ENCODE measurements at regions not wholly inside any gene's neighbourhood (a gene's known extent, or its start where the extent isn't known, plus 50 kb on each side); places are given as distances from the start of the nearest gene placed in this dataset.

GRCh38 chr3:102605153-102605552, 170.3 kb downstream of the ZPLD1 start:
- peak; percentile 80 for ATAC-seq

DNA sequence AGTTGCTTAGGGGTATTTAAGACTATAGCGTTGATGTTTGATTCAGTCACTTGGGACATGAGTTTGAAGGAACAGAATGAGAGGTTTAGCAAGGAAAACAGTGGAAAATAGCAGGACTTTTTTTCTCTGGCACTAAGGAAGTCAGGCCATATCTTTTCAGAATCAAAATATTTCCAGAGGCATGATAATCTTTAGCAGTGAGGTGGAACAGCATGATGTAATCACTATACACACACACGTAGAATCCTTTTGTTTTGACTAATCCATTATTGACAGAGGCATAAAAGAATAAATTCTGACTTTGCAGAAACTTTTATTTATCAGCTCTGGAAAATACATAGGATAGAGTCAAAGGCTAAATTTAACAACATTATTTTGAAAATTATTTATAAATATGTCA, 174.1 kb downstream of the ZPLD1 start:
- no peak for ATAC-seq

GRCh38 chr3:102614021-102614569, 179.3 kb downstream of the ZPLD1 start:
- ATAC-seq: no peak

DNA sequence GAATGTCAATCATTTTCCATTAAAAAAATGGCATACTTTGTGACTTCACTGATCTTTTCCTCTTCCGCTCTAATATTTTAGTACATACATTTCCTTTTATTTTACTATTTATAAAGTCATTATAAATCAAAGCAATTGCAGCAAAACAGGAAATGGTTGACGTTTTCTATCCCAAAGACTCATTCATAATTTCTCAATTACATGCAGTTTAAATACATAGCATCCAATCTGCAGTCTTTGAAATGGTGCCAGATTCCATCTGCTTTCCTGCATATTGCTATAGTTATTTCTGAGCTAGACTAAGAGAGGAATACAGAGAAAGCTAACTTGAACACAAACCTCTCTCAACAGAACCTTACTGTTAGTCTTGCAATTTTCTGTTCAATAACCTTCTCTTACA, 179.8 kb downstream of the ZPLD1 start:
- no peak for ATAC-seq

- ATAC-seq: no peak
Measured at GRCh38 chr3:102617381-102617780, 182.6 kb downstream of the ZPLD1 start.

DNA sequence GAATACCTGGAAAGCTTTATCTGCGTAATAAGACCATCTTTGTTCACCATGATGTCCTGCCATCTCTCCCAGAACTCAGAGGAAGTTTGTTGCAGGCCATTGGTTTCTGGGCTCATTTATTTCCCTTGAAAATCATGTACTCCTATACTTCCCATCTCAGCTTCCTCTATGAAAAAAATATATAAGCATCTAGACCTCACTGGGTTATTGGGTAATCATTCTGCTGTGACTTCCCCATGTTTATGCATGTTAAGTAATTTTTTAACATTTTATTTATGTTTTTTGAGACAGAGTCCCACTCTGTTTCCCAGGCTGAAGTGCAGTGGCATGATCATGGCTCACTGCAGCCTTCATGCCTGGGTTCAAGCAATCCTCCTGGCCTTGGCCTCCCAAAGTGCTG, 184.5 kb downstream of the ZPLD1 start:
- ATAC-seq: no peak

DNA sequence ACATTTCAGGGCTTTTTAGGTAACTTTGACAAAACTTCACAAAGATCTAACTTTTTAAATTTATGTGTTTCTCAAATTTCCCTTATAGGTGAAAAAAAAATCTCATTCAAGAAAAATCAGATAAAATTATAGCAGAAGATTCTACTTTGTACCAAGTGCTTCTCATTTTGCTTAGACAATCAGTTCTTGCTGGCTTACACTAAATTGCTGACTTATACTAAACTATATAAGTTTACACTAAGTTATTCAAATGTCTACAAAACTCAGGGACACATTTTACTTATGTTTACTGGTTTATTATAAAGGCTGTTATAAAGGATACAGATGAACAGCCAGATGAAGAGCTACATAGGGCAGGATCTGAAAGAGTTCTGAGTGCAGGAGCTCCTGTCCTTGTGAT, 195.1 kb downstream of the ZPLD1 start:
- ATAC-seq: no peak

DNA sequence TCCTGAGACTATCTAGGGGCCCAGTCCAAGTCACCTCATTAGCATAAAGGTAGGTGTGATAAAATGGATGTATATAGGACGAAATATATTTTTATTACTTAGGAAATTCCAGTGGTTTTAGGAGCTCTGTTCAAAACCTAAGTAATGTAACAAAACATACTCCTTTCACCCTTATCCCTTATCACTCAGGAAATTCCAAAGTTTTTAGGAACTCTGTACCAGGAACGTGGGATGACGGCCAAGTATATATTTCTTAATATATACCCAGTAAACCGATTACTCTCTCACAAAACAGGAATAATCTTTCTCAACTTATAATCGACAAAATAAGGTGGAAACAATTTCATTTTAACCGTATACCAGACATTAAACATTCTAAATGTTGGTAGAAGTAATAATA, 195.7 kb downstream of the ZPLD1 start:
- ATAC-seq: no peak

DNA sequence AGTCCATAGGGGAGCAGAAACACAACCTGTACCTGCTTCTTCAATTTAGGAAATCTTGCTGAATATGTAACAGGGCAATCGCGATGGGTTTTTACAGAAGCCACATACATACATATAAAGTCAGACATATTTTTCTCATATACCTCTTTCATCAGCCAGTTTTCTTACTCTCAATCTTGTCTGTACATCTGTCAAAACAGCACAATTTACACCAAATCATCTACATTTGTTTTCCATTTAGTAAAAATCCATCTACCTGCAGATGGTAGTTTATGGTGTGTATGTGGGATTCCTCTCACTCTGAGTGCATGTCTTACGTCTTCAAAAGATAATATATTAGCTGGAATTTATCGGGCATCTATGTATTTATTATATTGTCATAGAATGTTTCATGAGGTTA, 208.7 kb downstream of the ZPLD1 start:
- no peak for ATAC-seq

- no peak for ATAC-seq
Measured at GRCh38 chr3:102646557-102646956, 211.7 kb downstream of the ZPLD1 start.

DNA sequence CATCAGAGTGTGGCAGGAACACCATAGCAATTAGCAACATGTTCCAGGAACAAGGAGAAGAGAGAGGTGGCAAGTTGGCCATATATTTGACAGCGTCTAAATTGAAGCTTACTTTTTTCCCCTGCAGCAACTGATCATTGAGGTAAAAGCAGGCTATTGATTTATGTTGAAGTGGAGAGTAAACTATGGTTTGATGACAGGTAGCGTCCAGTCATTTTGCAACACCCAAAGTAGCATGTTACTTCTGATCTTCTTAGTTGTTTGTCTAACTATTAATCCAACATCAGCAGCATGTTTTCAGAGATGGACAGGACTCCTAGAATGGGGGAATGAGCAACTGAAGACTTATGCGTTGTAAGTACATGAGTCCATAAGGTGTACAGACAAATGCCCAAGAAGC, 225.8 kb downstream of the ZPLD1 start:
- no peak for ATAC-seq

DNA sequence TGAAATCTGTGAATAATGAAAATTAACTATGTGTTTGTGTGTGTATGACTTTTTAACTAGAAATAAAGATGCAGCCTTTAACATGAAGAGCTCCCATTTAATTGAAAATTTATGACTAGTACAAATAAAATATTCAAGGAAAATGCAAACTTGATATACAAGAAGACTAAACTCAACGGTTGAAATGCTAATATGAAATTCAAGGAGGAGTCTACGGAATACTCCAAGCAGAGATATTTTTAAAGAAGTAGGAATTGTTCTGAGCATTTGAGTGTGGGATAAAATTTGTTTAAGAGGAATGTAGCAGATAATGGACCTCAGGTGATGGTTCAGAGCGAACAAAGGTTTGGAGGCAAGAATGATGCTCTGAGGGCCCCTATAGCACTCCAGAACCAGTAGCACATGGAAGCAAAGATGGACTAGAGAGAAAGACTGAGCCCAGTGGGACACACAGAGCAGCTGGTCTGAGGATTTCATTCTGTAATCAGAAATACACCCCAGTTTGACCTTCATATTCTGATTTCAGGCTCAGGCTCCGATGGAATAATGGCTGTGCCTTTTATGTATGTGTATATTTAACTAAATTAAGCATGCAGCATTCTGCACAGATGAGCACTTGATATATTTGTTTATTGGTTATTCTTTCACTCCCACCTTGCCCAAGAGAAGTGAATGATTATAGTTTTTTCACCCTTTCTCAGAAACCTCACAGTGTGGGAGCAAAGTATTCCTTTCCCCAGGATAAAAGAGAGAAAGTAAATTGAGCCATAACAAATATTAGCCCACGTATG, 227.1 kb downstream of the ZPLD1 start:
- ATAC-seq: no peak

GRCh38 chr3:102662498-102662772, 227.6 kb downstream of the ZPLD1 start:
- no peak for ATAC-seq

DNA sequence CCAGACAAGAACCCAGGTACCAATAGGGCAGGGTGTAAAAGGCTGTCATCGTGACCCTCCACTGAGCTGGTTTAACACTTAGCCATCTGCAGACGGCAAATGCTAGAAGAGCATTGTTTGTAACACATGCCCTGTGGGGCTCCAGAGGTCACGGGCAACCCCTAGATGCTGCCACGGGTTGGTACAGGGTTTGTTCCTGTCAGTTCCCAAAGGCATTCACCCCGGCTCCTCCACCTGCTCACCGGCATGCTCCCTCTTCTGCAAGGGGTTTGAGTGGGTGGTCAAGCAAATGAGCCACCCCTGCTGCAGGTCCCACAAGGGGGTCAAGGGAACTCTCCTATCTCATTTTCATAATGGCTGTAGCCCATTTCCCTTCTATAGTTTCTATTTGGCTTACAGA, 229.3 kb downstream of the ZPLD1 start:
- ATAC-seq: no peak

DNA sequence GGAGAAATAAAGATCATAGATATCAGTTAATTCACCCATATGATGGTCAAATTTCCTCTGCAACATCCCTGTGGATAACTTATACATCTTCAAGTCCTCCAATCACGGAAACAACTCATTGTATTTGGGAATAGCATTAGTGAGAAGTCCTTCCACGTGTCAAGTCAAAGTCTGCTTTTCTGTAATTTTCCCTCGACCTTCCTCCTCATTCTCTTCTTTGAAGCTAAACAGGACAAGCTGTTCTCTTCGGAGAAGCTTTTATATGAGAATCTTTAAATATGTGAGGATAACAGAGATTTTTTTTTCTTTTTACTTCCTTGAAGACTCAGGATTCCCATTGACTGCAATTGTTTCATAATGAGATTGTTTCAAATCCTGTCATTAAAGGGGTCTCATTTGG, 230.4 kb downstream of the ZPLD1 start:
- ATAC-seq: no peak

- no peak for ATAC-seq
Measured at GRCh38 chr3:102668247-102668646, 233.4 kb downstream of the ZPLD1 start.

GRCh38 chr3:102670986-102671385, 236.2 kb downstream of the ZPLD1 start:
- ATAC-seq: no peak

GRCh38 chr3:102672305-102672704, 237.5 kb downstream of the ZPLD1 start:
- no peak for ATAC-seq

- peak; percentile 50 for ATAC-seq
Measured at GRCh38 chr3:102673271-102674115, 238.7 kb downstream of the ZPLD1 start.

- ATAC-seq: no peak
Measured at GRCh38 chr3:102674284-102674683, 239.5 kb downstream of the ZPLD1 start.

DNA sequence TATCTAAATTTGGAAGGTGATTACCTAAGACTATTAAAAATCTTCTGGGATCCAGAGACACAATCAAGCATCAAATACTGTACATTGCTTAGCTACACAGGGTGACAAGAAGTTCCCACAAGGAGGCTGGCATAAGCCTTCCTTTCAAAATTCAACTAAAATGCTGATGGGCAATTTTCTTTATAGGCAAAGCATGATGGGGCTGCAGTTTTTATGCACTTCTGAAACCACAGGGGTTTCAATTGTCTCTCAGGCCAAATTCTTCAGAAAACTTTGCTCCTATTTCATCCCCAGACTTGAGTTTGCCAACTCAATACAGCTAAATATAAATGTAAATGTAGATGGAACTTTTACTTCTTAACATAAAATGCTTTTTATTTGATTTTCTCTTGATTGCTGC, 241.6 kb downstream of the ZPLD1 start:
- no peak for ATAC-seq

DNA sequence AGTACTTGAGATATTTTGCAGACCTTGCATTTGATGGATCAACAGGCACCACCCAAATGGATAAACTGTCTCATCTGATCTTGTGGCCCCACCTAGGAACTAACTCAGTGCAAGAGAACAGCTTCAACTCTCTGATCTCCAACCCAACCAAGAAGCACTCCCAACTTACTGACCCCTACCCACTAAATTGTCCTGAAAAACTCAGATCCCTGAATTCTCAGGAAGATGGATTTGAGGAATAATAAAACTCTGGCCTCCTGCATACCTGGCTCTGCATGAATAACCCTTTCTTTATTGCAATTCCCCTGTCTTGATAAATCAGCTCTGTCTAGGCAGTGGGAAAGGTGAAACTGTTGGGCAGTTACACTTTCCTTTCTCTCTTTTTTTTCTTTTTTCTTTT, 247.9 kb downstream of the ZPLD1 start:
- ATAC-seq: no peak

DNA sequence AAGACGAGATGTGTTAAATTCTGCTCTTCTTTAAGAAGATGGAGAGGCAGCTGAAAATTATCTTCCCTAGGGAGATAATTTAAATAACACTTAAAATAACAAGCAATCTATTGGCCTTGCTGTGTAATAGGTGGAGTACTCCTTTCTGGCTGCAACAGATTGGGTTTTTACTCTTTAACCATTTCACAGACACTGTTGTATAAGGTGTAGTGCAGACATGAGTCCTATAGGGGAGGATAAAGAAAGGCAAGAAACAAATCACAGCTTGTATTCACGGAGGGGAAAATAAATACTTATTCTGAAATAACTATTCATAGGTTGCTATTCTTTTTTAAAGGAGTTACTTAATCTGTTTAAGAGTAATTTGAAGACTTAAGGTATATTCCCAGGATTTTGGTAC, 252.0 kb downstream of the ZPLD1 start:
- no peak for ATAC-seq
